NCI-H1417 (cell line): ENCODE measurements at regions not wholly inside any gene's neighbourhood (a gene's known extent, or its start where the extent isn't known, plus 50 kb on each side); places are given as distances from the start of the nearest gene placed in this dataset.
A peak's percentile ranks its signal among the peaks of the same experiment; 100 is the strongest.

ENCODE experiments used
- DNase-seq, 3 experiments: peaks; one replicate each; lab custom pipeline; 2025; lab: John Stamatoyannopoulos, UW

DNA sequence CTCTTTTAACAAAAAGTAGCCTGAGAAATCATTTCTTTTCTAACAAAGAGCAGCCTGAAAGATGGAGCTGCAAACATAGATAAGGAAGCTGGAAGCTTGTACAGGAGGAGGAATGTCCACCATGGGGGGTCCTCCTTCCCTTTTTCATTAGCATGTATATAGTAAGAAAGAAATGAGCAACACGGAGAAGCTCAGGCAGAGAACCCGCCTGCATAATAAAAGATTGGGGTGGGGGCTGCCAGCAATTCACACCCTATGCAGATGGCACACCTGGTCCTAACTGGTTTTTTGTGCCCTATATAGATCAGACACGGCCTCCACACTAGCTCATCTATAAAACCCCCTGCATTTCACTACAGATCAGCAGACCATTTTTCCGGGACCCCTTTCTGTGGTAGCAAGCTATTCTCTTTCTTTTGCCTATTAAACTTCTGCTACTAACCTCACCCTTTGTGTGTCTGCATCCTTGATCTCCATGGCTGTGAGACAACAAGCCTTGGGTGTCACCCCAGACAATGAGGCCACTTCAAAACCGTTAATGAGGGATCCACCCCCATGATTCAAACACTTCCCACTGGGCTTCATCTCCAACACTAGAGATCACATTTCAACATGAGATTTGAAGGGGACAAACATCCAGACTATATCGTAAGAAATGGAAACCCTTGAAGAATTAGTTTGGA lies 167.5 kb upstream of the FREM2 start:
- DNase-seq, result peak in 1 of 3 experiments; percentile 31

DNA sequence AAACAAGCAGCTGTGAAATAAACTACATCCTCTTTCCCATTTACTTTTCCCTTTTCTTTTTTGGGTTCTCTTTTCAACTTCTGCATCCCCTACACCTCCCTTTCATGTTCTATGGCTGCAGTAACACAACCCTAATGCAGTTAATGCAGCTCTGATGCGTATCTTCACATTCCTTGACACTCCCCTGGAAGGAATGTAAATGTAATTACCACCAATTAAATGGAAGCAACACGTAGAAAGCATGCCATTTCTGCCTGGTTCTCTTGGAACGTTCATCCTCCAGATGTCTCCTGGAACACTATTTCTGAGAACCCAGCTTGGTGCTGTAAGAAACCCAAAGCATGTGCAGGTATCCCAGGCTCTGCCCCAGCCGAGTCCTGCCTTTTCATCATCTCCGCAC lies 166.8 kb upstream of the FREM2 start:
- no peak for DNase-seq

DNA sequence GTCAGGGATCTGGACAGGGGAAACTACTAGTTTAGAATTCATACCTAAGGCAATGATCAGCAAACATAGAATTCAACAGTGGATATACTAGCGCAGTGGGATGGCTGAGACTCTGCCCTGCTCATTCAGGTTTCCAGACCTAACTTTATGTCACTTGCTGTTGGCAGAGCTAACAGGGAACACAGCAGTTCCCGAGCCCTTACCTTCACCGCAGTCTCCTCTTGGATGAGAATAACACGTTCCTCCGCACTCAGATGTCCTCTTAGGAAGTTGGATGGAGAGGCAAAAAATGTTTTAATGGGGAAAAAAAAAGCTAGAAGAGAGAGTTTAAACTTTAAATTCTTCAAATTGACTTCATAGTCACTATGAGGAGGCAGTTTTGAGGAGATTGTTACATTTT lies 159.7 kb upstream of the FREM2 start:
- DNase-seq, result no peak

DNA sequence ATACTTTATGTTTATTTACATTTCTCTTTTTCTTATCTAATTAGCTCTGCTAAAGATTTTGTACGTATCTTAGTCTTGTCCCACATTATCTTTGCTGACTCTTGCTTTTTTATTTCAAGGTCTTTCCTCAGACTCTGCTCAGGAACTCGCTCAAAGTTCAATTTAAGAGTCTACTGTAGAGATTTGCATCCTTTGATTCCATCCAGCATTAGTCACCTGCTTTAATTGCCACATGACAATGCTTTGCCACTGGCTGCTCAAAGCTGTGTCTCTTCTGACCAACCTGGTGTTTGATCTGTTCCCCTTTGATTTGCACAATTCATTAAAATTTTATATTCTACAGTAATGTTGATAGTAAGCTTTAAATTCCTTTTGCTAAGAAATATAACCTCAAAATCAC lies 157.9 kb upstream of the FREM2 start:
- peak in 1 of 3 experiments; percentile 56 for DNase-seq

DNA sequence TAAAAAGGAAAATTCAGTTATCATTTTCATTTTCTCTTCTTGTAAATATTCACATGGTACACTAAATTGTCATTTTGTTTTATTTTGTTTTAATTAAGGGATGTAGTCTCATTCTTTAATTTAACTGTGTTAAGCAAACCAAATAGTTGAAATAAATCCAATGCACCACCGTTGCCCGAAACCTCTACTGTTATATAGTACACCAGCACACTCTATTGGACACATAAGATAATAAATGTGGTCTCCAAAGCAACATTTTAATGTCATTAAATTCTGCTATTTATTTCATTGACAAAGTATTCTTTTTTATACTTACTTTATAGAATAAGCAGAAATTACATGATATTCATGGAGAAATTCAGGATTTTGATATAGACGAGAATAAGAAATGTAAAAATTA lies 156.4 kb upstream of the FREM2 start:
- DNase-seq, result peak in 2 of 3 experiments; percentile 4 to 12

DNA sequence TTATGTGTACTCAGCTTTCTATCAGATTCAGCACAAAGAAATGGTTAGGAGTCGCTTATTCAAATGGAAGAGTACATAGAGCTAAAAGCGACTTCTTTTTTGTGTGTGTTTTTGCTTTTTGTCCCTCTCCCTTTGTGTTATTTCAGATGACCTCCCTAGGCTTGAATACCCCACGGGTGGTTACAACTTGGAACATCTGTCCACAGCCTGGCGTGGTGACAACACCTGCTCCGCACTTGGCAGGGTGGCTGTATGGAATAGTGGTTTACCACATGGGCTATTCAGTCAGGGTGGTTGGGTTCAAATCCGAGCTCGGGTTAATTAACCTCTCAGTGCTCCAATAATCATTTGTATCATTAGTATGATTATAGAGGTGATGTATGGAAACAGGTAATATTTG lies 151.6 kb upstream of the FREM2 start:
- DNase-seq, result peak in 1 of 3 experiments; percentile 36

DNA sequence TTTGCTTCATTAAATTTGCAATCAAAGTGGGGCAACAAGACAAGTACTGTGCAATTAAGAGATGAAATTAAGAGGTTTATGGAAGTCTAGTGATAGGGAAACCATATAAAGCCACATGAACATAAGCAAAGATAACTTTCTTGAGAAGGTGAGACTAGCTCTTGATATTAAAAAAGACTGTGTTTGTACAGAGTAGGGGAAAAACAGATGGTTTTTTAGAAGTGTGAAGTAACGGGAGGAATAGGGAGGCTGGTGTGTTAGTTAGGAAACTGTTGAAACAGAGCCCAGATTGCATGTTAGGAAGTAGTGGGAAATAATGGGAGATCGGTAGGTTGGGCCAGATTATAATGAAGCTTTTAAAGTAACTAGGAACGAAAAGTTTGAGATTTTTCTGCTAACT lies 149.8 kb upstream of the FREM2 start:
- DNase-seq, result no peak

DNA sequence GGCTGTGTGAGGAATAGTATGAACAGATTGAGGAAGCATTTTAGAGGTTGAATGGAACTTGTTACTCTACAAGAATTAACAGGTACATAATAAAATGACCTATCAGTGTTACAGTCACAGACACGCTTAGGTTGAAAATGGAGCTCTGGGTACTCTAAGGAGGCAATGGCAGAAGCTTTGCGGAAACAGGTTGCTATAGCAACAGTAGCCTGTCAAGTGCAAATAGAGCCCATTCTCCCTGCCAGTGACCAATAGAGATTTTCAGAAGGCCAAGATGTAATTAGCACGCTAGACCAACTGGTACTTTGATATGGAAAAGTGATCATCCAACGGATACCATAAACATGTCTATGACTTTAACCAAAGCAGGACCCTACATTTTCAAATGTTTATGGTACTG lies 148.5 kb upstream of the FREM2 start:
- peak; percentile 11 to 60 (median 57) for DNase-seq

DNA sequence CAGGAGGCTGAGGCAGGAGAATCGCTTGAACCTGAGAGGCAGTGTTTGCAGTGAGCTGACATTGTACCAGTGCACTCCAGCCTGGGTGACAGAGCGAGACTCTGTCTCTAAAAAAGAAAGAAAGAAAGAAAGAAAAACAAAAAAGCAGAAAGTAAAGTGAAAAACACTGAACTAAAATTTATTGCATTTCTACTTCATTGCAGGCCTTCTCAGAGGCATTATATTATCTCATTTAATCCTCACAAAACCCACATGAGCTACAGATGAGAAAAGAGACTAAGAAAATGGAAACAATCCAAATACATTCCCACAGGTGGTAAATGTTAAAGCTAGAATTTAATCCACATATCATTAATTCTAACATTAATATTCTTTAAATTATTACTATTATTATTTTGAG lies 147.2 kb upstream of the FREM2 start:
- DNase-seq, result no peak

DNA sequence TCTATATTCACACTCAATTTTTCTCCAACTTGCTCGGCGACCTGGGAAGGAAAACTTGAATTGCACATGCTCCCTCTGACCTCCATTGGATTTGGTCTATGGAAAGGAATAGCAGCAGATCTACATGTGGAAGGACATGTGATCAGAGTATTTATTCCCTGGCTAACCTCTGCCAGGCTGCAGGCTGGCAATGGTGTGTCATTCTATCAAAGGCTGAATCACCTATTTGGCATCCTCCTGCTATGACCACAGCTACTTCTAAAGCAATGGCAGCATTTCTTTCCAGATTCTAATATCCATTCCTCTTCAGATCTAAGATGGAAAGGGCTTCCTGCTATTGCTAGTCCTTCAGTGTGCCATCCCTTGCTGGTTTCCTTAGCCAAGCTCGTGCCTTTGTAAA lies 144.3 kb upstream of the FREM2 start:
- DNase-seq, result no peak

DNA sequence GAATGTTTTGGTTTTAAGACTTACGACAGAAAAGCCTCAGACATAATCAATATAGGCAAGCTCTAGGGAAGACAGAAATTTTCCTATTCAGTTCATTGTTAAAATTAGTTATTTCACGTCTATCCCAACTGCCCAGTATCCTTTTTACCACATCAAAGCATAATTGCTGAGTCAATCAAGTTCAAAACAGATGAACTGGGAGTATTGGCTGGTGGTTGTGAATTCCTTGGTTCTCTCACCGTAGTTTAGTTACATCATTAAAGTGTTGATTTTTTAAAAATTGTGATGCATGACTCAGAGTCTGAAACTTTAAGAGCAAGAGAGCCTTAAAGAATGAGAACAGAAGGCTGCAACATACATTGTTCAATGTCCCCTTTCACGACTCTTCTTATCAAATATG lies 143.3 kb upstream of the FREM2 start:
- no peak for DNase-seq

DNA sequence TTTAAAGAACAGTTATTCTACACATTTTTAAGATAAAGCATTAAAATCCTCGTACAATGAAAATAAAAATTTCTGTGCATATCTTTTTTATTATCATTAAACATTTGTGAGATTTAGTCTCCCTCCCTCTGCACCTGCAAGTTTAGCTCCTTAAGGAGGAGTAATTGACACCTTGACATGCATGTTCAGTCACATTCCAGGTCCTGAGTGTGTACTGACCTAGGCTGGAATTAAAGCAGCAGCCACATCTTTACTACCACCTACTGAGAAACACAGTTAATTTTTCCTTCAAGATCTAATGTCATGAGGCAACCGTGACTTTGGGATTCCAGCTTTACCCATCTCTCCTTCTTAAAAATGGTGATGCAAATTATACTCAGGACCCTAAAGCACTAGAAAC lies 123.1 kb upstream of the FREM2 start:
- no peak for DNase-seq

DNA sequence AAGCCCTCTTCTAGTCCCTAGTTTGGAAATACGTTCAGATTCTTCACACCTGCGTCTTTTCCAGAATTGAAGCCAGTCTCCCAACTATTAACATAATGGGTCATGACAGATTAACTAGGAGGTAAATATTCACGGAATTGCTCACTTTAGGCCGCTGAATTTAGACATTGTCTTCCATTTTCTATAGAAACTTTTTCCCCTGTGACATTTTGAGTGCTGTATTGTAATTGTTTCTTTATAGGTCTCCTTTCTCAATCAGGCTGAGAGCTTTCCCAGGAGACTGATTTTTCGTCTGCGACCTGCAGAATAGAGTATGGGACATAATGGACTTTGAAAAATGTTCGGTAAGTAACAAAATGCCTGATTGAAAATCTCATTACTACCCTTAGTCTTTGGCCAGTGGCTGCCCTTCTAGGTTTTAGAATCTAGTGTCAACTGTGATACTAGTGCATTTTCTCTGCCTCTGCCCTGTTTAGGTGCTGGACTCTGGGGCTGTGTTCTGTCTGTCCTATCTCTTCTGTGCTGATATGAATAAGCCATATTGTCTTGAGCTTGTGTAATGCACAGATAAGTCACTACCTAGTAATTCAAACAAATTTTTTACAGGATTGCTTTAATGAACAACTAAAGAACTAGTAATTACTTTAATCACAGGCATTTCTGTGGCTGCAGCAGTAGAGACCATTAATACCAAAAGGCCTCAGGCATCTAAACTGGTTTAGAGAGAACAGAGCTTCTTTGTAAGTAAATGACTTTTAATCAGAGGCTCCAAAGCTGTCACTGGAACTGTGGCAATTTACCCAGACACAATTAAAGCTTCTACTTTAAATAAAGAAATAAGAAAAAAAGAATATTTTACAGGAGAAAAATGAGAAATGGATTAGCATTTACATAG lies 122.4 kb upstream of the FREM2 start:
- DNase-seq, result peak in 2 of 3 experiments; percentile 27 to 70

DNA sequence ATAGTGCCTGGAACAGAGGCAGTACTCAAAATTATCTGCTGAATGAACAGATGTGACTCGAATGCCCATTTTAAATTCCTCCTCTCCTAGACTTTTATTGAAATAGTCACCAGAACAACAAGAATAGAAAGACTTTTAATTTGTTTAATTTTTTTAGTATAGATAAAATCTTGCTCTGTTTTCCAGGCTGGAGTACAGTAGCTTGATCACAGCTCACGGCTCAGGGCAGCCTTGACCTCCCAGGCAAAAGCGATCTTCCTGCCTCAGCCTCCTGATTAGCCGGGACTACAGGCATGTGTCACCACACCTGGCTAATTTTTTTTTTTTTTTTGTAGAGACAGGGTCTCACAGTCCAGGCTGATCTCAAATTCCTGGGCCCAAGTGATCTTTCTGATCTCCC lies 120.9 kb upstream of the FREM2 start:
- DNase-seq, result no peak

DNA sequence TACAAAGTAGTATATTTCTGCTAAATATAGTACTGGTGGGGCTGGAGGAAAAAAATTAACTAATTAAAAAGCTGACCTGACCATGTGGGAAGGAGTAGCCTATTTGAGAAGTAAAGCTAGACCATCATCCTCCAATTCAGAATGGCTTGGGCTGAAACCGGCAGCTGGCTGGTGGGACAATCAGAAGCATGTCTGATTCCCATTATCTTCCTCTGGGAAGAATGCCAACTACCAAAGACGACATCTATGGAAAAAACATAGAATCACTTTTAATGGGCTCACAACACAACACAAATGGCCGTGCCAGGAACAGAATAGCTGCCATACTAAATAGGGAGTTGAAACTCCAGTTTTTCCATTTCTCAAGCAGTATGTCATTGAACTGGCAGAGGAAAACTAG lies 120.4 kb upstream of the FREM2 start:
- peak in 1 of 3 experiments; percentile 4 for DNase-seq

DNA sequence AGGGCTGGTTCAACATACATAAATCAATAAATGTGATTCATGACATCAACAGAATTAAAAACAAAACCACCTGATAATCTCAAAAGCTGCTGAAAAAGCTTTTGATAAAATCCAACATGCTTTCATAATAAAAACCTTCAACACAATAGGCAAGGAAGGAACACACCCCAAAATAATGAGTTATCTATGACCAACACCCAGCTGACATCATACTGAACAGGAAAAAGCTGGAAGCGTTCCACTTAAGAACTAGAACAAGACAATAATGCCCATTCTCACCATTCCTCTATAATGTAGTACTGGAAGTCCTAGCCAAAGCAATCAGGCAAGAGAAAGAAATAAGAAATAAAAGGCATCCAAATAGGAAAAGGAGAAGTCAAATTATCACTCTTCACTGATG lies 116.2 kb upstream of the FREM2 start:
- no peak for DNase-seq

DNA sequence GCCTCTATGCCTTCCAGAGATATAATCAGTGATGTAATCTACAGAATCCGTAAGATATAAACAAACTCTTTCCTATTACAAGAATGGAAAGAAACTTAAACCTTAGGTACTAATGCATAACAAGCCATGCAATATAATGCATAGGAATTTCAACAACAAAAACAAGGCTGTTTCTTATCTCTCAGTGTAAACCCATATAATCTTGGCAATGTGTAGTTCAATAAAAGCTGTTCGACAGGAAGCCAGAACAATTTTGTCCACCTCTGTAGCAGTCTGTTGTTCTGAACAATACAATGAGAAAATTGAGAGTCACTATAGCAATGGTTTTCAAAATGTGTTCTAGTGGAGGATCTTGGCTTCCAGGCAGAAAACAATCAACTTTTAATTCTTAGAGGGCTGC lies 111.5 kb upstream of the FREM2 start:
- DNase-seq, result no peak

DNA sequence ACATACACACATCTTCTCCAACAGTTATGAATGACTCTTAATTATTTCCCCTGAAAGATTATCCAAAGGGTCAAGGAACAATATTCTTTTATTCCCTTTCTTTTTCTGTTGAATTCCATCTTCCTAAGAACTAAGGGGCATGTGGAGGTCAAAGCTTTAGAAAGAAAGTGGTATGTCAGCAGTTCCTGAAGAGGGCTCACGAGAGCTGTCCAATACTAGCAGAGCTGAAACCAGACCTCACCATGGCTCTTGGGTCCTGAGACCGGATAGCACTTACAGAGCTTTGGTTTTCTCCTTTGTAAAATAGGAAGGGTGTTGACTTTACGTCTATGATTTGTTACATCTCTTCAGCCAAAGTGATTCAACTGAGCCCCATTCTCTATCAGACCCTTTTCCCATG lies 109.8 kb upstream of the FREM2 start:
- no peak for DNase-seq

DNA sequence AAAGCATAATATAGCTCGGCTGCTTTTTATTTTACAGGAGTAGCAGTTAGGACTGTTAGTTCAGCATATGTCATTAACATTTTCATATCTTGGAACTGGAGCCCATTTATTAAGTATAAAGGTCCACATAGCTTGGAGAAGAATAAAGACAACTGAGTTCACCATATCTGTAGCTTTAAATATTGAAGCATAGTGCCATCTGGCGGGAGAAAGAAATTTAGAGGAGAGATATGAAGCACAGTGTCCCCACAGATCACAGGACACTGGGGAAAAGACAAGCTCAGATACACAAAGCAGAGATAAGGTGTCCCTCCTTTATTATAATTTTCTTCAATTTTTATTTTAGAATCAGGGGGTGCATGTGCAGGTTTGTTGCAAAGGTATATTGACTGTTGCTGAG lies 104.7 kb upstream of the FREM2 start:
- peak; percentile 26 to 68 (median 68) for DNase-seq

DNA sequence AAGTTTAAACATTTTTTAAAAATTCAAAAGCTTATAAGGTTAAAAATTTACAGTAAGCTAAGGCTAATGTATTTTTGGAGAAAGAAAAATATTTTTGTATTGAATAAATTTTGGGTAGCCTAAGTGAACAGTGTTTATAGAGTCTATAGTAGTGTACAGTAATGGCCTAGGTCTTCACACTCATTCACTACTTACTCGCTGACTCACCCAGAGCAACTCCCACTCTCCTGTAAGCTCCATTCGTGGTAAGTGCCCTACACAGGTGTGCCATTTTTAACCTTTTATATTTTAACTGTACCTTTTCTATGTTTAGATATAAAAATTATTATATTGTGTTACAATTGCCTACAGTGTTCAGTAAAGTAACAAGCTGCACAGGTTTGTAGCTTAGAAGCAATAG lies 96.6 kb upstream of the FREM2 start:
- no peak for DNase-seq

DNA sequence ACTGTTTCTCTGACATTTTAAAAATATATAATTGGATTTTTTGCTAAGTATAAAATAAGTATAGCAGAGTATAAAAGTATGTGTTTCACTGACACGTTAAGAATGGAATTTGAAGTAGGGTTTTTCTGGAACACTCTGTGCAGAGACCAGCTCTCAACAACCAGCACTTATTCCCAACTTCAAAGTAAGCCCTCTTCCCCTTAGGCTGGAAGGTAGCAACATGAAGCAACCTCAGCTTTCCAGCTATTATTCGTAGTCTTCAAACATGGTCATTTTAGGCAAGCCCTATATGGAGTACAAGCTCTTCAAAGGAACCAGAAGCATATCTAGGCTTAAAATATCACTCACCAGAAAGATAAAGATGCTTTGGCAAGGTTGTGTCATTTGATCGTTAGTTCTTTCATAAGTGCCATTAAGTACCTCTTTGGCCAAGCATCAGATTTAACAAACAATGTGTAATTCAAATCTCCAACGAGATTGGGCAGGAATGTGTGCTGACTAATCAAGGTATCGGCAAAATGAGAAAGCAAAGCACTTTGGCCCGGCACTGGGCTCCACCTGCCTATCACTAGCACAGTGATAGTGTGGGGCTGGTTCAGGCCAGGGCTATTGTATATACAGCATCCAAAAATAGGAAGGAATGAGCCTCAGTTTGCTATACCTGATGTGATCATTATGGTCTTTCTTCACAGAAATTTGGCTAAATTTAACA lies 95.9 kb upstream of the FREM2 start:
- DNase-seq, result peak; percentile 3 to 95 (median 61)

DNA sequence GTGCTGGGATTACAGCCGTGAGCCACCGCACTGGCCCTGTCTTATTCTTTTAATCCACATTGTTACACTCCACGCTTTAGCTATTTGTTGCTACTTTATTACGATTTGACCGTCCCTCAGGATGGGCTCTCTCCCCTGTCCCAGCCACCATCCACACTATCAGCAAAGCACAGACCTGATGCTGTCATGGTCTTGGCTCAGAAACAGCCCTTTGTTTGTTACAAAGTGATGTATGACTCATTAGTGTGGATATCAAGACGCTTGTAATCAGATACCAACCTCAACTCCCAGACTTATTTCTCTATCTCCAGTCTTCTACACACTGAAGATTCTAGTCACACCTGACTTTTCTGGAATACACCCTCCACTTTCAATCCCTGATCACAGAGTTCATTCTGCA lies 84.6 kb upstream of the FREM2 start:
- no peak for DNase-seq
